Caco-2 (cell line): ENCODE measurements at regions not wholly inside any gene's neighbourhood (a gene's known extent, or its start where the extent isn't known, plus 50 kb on each side); places are given as distances from the start of the nearest gene placed in this dataset.

ENCODE experiments used
- BruUV-seq: library from RNA; stranded (reverse); fragments of 400-500 nt; replicated peaks from 2 replicates; lab custom pipeline; 2021; lab: Mats Ljungman, UMichigan
- CTCF ChIA-PET: fragments of 300-600 bp; sonication (Branson Sonifier 250); formaldehyde crosslinking; loops from one replicate; lab custom pipeline; 2022; ENCODE audit warnings: antibody characterized with exemption; lab: Charles Lee
- POLR2A ChIA-PET: fragments of 300-600 bp; sonication (Branson Sonifier 250); formaldehyde crosslinking; loops from one replicate; lab custom pipeline; 2022; ENCODE audit warnings: antibody characterized with exemption; lab: Charles Lee
- DNase-seq, 2 experiments: peaks; one replicate each; pipeline versions ENCODE4 v3.0.0 to v3.0.0-alpha.2; 2020 to 2022
- H3K27me3 ChIP-seq: replicated peaks from 2 replicates; pipeline ENCODE4 v1.6.0; 2011; ENCODE audit warnings: low read length; ENCODE audit not compliant: control insufficient read depth, insufficient read depth
- H3K36me3 ChIP-seq: 2 replicates; pipeline ENCODE4 v1.5.1; 2011; ENCODE audit warnings: low read length; ENCODE audit not compliant: control insufficient read depth, insufficient read depth
- H3K4me1 ChIP-seq: fragments of 250-450 bp; sonication (Bioruptor Pico); 2 replicates; pipeline ENCODE4 v1.5.1; 2020; ENCODE audit warnings: mild to moderate bottlenecking
- H3K4me3 ChIP-seq: 2 replicates; pipeline ENCODE4 v1.5.1; 2011; ENCODE audit warnings: low read depth, mild to moderate bottlenecking, control low read depth, low read length
- H3K9me3 ChIP-seq: fragments of 250-450 bp; sonication (Bioruptor Pico); 2 replicates; pipeline ENCODE4 v1.5.1; 2020; ENCODE audit warnings: mild to moderate bottlenecking, moderate library complexity
- H3K27ac Mint-ChIP-seq: one replicate; pipeline ENCODE4 v1.8.0; 2022; ENCODE audit warnings: mixed read lengths; ENCODE audit not compliant: unreplicated experiment
- H3K27me3 Mint-ChIP-seq: one replicate; pipeline ENCODE4 v1.8.0; 2022; ENCODE audit warnings: mixed read lengths; ENCODE audit not compliant: insufficient read depth, unreplicated experiment
- H3K36me3 Mint-ChIP-seq: one replicate; pipeline ENCODE4 v1.8.0; 2022; ENCODE audit warnings: mild to moderate bottlenecking, mixed read lengths; ENCODE audit not compliant: insufficient read depth, unreplicated experiment
- H3K4me1 Mint-ChIP-seq: one replicate; pipeline ENCODE4 v1.8.0; 2022; ENCODE audit warnings: low read depth, mixed read lengths; ENCODE audit not compliant: unreplicated experiment
- H3K4me3 Mint-ChIP-seq: one replicate; pipeline ENCODE4 v1.8.0; 2022; ENCODE audit warnings: mild to moderate bottlenecking, moderate library complexity, mixed read lengths; ENCODE audit not compliant: unreplicated experiment
- H3K9me3 Mint-ChIP-seq: one replicate; pipeline ENCODE4 v1.8.0; 2022; ENCODE audit warnings: mixed read lengths; ENCODE audit not compliant: unreplicated experiment
- CTCF ChIP-seq, 2 experiments: fragments of 200-600 bp in 1 of 2; IDR thresholded peaks; 1 replicate in 1 of 2; 2 replicates in 1 of 2; pipeline versions ENCODE4 v1.5.1 to v1.8.0; 2011 to 2022; ENCODE audit warnings: antibody characterized with exemption in 1 of 2, control low read depth in 1 of 2, inconsistent platforms in 1 of 2, low read depth in 1 of 2, low read length in 1 of 2, mild to moderate bottlenecking in 1 of 2, moderate library complexity in 1 of 2; ENCODE audit not compliant: insufficient read depth in 1 of 2, severe bottlenecking in 1 of 2, unreplicated experiment in 1 of 2
- intact Hi-C: fragments of 100-400 bp; cut with micrococcal nuclease; formaldehyde crosslinking; loops from one replicate; pipeline ENCODE4 v1.10.0; 2022; ENCODE audit not compliant: unreplicated experiment

GRCh38 chr1:192937128-192937527 lies 122.0 kb downstream of the UCHL5 start:
- no peaks in the 10 kb centered on the region for H3K9me3 ChIP-seq
- H3K27me3 ChIP-seq = no peaks in the 10 kb centered on the region
- Mint-ChIP-seq H3K27ac (no peak overlapping the region), H3K4me1 (peaks cover 5% of the 10 kb centered on the region), H3K27me3 (no peaks in the 10 kb centered on the region), H3K36me3 (no peaks in the 10 kb centered on the region), H3K9me3 (no peaks in the 10 kb centered on the region), H3K4me3 (no peak overlapping the region)
- no peak for TF ChIP-seq CTCF (IDR thresholded peaks at IDR 0.05; ENCODE audit: insufficient read depth in 1 of 2, low read depth in 1 of 2, low read length in 1 of 2, severe bottlenecking in 1 of 2, unreplicated experiment in 1 of 2)
- peaks cover 7% of the 10 kb centered on the region for H3K4me1 ChIP-seq
- intact Hi-C loops = no loop called here
- CTCF ChIA-PET = no interaction called here
- no peak overlapping the region for H3K4me3 ChIP-seq
- DNase-seq = no peak
- POLR2A ChIA-PET = no interaction called here
- no peaks in the 10 kb centered on the region for H3K36me3 ChIP-seq
- no TSS peak for BruUV-seq

GRCh38 chr1:192939440-192939839 lies 119.7 kb downstream of the UCHL5 start:
- ChIA-PET CTCF (no interaction called here), POLR2A (interaction anchor here (1.1 kb wide), 1 partner anchor 129 kb away, joined by 4 read pairs; no protein-coding TSS in a partner anchor)
- no peak overlapping the region for H3K4me3 Mint-ChIP-seq
- no TSS peak for BruUV-seq
- H3K4me1 Mint-ChIP-seq = peaks cover 5% of the 10 kb centered on the region
- no peak for TF ChIP-seq CTCF (IDR thresholded peaks at IDR 0.05; ENCODE audit: insufficient read depth in 1 of 2, low read depth in 1 of 2, low read length in 1 of 2, severe bottlenecking in 1 of 2, unreplicated experiment in 1 of 2)
- intact Hi-C loops = loop anchor here (1.0 to 2.0 kb wide), 2 partner anchors 69 to 131 kb away; partner anchors contain the start of gene RGS2
- H3K27me3 ChIP-seq = no peaks in the 10 kb centered on the region
- H3K9me3 ChIP-seq = no peaks in the 10 kb centered on the region
- H3K9me3 Mint-ChIP-seq = no peaks in the 10 kb centered on the region
- no peaks in the 10 kb centered on the region for H3K36me3 Mint-ChIP-seq
- H3K4me1 ChIP-seq = peaks cover 7% of the 10 kb centered on the region
- peak in 1 of 2 experiments; percentile 9 for DNase-seq
- H3K27ac Mint-ChIP-seq = no peak overlapping the region
- H3K4me3 ChIP-seq = no peak overlapping the region
- no peaks in the 10 kb centered on the region for H3K27me3 Mint-ChIP-seq
- H3K36me3 ChIP-seq = no peaks in the 10 kb centered on the region

GRCh38 chr1:192940658-192941057 lies 118.5 kb downstream of the UCHL5 start:
- H3K9me3 ChIP-seq = no peaks in the 10 kb centered on the region
- no peak overlapping the region for H3K4me3 Mint-ChIP-seq
- no peaks in the 10 kb centered on the region for H3K36me3 Mint-ChIP-seq
- POLR2A ChIA-PET = no interaction called here
- H3K4me3 ChIP-seq = no peak overlapping the region
- intact Hi-C loops = no loop called here
- H3K27me3 Mint-ChIP-seq = no peaks in the 10 kb centered on the region
- no peak for DNase-seq
- peaks cover 5% of the 10 kb centered on the region for H3K4me1 Mint-ChIP-seq
- H3K9me3 Mint-ChIP-seq = no peaks in the 10 kb centered on the region
- TF ChIP-seq CTCF (IDR thresholded peaks at IDR 0.05; ENCODE audit: insufficient read depth in 1 of 2, low read depth in 1 of 2, low read length in 1 of 2, severe bottlenecking in 1 of 2, unreplicated experiment in 1 of 2) = no peak
- peaks cover 7% of the 10 kb centered on the region for H3K4me1 ChIP-seq
- CTCF ChIA-PET = no interaction called here
- no TSS peak for BruUV-seq
- no peaks in the 10 kb centered on the region for H3K36me3 ChIP-seq
- H3K27ac Mint-ChIP-seq = no peak overlapping the region
- no peaks in the 10 kb centered on the region for H3K27me3 ChIP-seq
